Spinal cord (tissue), 9 donors: ENCODE measurements at regions not wholly inside any gene's neighbourhood (a gene's known extent, or its start where the extent isn't known, plus 50 kb on each side); places are given as distances from the start of the nearest gene placed in this dataset.
A peak's percentile ranks its signal among the peaks of the same experiment; 100 is the strongest.

ENCODE experiments used
- DNase-seq, 6 donors: peaks; one replicate each; pipeline versions ENCODE4 v3.0.0 to v3.0.0-alpha.2; 2013 to 2015; ENCODE audit warnings: low spot score in 6 of 6, low read depth in 4 of 6
- H3K27ac ChIP-seq: one replicate; pipeline ENCODE4 v1.5.1; 2013; ENCODE audit warnings: low read depth, low read length, control low read depth
- H3K27me3 ChIP-seq: one replicate; pipeline ENCODE4 v1.6.1; 2013; ENCODE audit warnings: low read length; ENCODE audit not compliant: control insufficient read depth, insufficient read depth
- H3K36me3 ChIP-seq: one replicate; pipeline ENCODE4 v1.6.1; 2013; ENCODE audit warnings: low read length; ENCODE audit not compliant: control insufficient read depth, insufficient read depth
- H3K4me1 ChIP-seq: one replicate; pipeline ENCODE4 v1.6.1; 2013; ENCODE audit warnings: low read length; ENCODE audit not compliant: control insufficient read depth, insufficient read depth
- H3K4me3 ChIP-seq: one replicate; pipeline ENCODE4 v1.5.1; 2013; ENCODE audit warnings: low read depth, low read length, control low read depth
- H3K9me3 ChIP-seq: one replicate; pipeline ENCODE4 v1.6.1; 2013; ENCODE audit warnings: low read length; ENCODE audit not compliant: control insufficient read depth, insufficient read depth
- WGBS: methylation state at CpG from one replicate; pipeline ENCODE4 v1.1.5; 2013; ENCODE audit warnings: missing lambda C conversion rate; ENCODE audit not compliant: insufficient coverage; 5-methylcytosine and 5-hydroxymethylcytosine counted together
- donor health status: healthy.

GRCh38 chr18:62629031-62629430 is 86.3 kb upstream of the PHLPP1 start:
- Histone ChIP-seq H3K27me3 (no peaks in the 10 kb centered on the region), H3K4me3 (no peak overlapping the region), H3K4me1 (no peaks in the 10 kb centered on the region), H3K9me3 (no peaks in the 10 kb centered on the region), H3K36me3 (no peaks in the 10 kb centered on the region), H3K27ac (no peak overlapping the region)
- DNase-seq = no peak
- WGBS = 96% methylated on average over 8 of the region's 8 CpGs

- no CpG with 5 or more reads among the region's 3 CpGs for WGBS
- DNase-seq = no peak
- Histone ChIP-seq H3K4me1 (no peaks in the 10 kb centered on the region), H3K4me3 (no peak overlapping the region), H3K27me3 (no peaks in the 10 kb centered on the region), H3K27ac (no peak overlapping the region), H3K9me3 (no peaks in the 10 kb centered on the region), H3K36me3 (no peaks in the 10 kb centered on the region)
Measured at GRCh38 chr18:62631173-62631572, 84.2 kb upstream of the PHLPP1 start.

GRCh38 chr18:62632788-62633455 is 82.4 kb upstream of the PHLPP1 start:
- no CpG with 5 or more reads among the region's 3 CpGs for WGBS
- Histone ChIP-seq H3K4me1 (no peaks in the 10 kb centered on the region), H3K36me3 (no peaks in the 10 kb centered on the region), H3K4me3 (no peak overlapping the region), H3K9me3 (no peaks in the 10 kb centered on the region), H3K27me3 (no peaks in the 10 kb centered on the region), H3K27ac (no peak overlapping the region)
- peak in 1 of 6 donors; percentile 73 for DNase-seq

- Histone ChIP-seq H3K4me3 (no peak overlapping the region), H3K27me3 (no peaks in the 10 kb centered on the region), H3K27ac (no peak overlapping the region), H3K4me1 (no peaks in the 10 kb centered on the region), H3K9me3 (no peaks in the 10 kb centered on the region), H3K36me3 (no peaks in the 10 kb centered on the region)
- WGBS = 83% methylated on average over 1 of the region's 2 CpGs
- DNase-seq = no peak
Measured at GRCh38 chr18:62634458-62634857, 80.9 kb upstream of the PHLPP1 start.

- no peaks in the 10 kb centered on the region for H3K27me3 ChIP-seq
- no peak for DNase-seq
- 87% methylated on average over 2 of the region's 6 CpGs for WGBS
Measured at GRCh38 chr18:62634979-62635630, 80.2 kb upstream of the PHLPP1 start.

GRCh38 chr18:62637403-62637802 is 77.9 kb upstream of the PHLPP1 start:
- no peaks in the 10 kb centered on the region for H3K9me3 ChIP-seq
- DNase-seq = no peak
- no peaks in the 10 kb centered on the region for H3K4me1 ChIP-seq
- no peak overlapping the region for H3K4me3 ChIP-seq
- no peaks in the 10 kb centered on the region for H3K36me3 ChIP-seq
- H3K27ac ChIP-seq = no peak overlapping the region
- WGBS = 81% methylated on average over 2 of the region's 3 CpGs
- H3K27me3 ChIP-seq = no peaks in the 10 kb centered on the region

More at GRCh38 chr18:62634979-62635630, 80.2 kb upstream of the PHLPP1 start:
- H3K4me1 ChIP-seq = no peaks in the 10 kb centered on the region
- no peaks in the 10 kb centered on the region for H3K36me3 ChIP-seq
- H3K9me3 ChIP-seq = no peaks in the 10 kb centered on the region
- H3K4me3 ChIP-seq = no peak overlapping the region
- H3K27ac ChIP-seq = no peak overlapping the region

DNA sequence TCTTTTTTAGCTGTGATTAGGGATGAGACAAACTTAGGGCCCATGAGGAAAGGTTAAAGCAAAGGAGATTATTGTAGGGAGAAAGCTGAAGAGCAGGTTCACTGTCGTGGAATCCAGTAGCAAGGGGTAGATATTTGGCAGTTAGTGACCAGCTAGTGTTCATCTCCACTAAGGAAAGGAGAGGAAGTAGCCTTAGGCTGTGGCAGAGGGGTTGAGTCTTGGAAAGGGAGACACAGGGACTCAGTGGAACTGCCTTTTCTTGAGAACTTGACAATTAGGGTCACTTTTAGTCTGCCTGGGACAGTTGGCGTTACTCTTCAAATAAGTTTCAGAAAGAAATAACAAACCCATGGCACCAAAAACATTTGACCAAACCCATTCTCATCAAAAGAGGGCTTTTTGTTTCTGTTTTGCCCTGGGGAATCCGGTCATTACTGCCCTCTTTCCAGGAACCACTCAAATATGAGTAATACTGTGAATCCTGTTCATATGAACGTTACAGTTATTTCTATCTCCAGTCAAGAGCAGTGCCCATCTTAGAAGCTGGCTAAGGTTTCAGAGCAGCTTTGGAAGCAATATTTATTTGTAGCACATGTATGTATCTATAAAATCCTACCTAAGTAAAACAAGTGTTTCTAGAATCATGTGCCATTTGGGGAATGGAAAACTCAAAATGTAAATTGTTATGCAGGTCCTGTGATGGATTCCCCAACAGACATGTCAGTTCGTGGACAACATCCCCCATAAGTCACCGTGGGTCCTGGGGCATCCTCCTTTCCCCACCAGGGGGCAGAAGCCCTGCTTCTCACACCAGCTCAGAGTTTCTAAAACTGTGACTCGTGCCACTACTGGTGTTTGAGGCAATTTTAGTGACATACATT is 77.3 kb upstream of the PHLPP1 start:
- no peaks in the 10 kb centered on the region for H3K36me3 ChIP-seq
- WGBS = 78% methylated on average over 4 of the region's 7 CpGs
- no peak for DNase-seq

GRCh38 chr18:62643181-62643580 is 72.2 kb upstream of the PHLPP1 start:
- Histone ChIP-seq H3K27me3 (no peaks in the 10 kb centered on the region), H3K27ac (no peak overlapping the region), H3K4me3 (no peak overlapping the region), H3K36me3 (no peaks in the 10 kb centered on the region), H3K9me3 (peaks cover 4% of the 10 kb centered on the region), H3K4me1 (no peaks in the 10 kb centered on the region)
- WGBS = 55% methylated on average over 3 of the region's 5 CpGs
- no peak for DNase-seq

More for the DNA sequence above, 77.3 kb upstream of the PHLPP1 start:
- no peaks in the 10 kb centered on the region for H3K27me3 ChIP-seq
- no peak overlapping the region for H3K4me3 ChIP-seq
- H3K27ac ChIP-seq = no peak overlapping the region
- no peaks in the 10 kb centered on the region for H3K9me3 ChIP-seq
- H3K4me1 ChIP-seq = no peaks in the 10 kb centered on the region

DNA sequence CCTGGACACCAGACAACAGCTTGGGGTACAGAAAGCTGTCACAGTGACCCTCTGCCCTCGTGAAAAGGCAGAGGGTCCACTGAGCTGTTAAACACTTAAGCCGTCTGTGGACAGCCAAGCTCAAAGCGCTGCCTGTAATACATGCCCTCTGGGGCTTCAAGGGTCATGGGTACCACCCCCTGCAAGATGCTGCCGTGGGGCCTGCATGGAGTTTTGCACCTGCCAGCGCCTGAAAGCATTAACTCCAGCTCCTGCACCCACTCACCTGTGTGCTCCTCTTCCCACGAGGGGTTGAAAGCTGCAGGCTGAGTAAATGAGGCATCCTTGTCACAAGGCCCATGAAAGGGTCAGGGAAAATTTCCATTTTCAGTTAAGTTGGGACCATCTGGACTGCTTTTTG is 70.6 kb upstream of the PHLPP1 start:
- Histone ChIP-seq H3K27me3 (no peaks in the 10 kb centered on the region), H3K9me3 (peaks cover 4% of the 10 kb centered on the region), H3K36me3 (no peaks in the 10 kb centered on the region), H3K27ac (no peak overlapping the region), H3K4me1 (no peaks in the 10 kb centered on the region), H3K4me3 (no peak overlapping the region)
- WGBS = 88% methylated on average over 5 of the region's 6 CpGs
- DNase-seq = no peak
